GM21786 (cell line): ENCODE measurements at regions not wholly inside any gene's neighbourhood (a gene's known extent, or its start where the extent isn't known, plus 50 kb on each side); places are given as distances from the start of the nearest gene placed in this dataset.

Experiments
- ATAC-seq: cut with Tn5 transposase; IDR thresholded peaks from one replicate; pipeline ENCODE4 v1.9.1; 2021; ENCODE audit not compliant: unreplicated experiment

DNA sequence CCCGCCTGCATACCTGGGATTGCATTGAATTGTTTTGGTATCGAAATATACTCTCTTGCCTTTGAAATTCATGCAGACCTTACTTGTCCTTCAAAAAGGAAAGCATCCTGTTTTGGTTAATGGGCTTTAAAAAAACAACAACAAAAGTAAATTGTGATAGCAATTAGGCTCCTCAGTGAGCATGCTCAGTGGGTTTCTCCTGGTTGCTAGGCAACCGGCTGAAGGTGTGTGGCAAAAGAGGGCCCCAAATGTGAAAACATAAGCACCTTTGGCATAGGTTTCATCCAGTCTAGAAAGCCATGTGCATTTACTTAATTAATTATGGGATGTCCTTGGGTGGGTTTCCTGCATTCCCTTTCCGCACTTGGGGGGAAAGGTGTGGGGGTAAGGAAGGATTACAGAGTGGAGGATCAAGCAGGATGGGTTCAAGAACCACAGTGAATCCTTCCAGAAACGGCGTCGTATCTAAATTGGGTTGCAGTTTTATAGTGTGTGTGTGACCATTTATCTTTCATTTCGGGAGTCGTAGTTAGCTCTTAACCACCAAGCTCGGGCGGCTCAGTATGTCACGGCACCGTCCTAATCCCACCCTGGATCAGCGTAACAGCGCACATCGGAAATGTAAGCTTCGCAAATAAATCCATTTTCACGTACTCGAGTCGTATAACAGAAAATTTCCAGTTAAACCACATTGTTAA is 274.9 kb upstream of the TCF4 start:
- ATAC-seq: no peak

GRCh38 chr18:55861266-55861665 is 273.3 kb upstream of the TCF4 start:
- no peak for ATAC-seq

GRCh38 chr18:55858661-55859515 is 270.9 kb upstream of the TCF4 start:
- ATAC-seq: no peak

DNA sequence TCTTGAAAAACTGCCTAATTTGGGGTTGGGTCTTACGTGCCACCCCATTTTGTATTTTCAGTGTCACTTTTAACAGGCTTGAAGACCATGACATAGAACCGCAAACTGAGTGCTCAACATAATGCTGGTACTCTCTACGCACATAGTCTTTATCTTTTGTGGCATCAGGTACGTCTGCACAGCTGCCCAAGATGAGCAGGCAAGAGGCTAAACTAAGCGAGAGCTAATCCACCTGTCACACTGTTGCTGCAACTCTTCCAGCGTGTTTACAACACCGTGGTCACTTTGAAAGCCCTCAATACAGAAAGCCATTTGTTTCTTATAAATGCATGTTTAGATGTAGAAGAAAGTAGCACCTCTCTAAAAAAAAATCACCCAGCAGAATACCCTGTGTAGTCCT is 270.0 kb upstream of the TCF4 start:
- no peak for ATAC-seq

DNA sequence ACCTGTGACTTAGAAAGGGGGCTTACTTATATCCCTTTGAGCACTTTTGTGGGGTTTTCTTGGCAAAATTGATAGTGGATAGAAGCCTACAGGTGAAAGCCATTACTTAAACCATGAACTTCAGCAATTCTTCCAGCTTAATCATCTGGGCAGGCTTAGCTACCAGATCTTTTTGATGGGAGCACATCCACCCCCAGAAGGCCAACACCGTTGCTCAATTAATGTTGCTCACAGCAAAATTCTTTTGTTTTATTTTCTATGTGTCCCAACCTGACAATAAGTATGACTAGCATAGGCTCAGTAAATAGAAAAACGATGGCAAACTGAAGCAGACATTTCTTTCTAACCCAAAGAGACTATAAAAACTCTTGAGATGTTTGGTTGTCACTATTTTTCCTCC is 269.4 kb upstream of the TCF4 start:
- no peak for ATAC-seq

GRCh38 chr18:55856679-55857078 is 268.7 kb upstream of the TCF4 start:
- ATAC-seq: no peak

DNA sequence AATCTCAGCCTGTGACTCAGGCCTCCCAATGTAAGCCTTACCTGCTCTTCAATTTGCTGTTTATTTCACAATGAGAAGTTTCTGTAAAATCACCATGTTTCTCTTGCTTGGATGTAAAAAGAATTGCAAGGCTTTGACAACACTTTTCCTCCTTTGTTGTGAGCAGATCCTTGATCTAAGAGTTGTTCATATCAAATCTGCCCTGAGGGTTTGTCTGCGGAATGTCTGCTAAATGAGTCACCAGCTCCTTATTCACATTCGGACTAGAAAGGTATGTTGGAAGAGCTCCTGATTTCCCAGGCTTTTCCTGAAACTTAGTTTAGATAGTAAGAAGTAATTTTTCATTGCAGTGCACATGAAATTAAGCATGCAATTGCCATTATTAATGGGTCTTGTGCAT is 268.2 kb upstream of the TCF4 start:
- no peak for ATAC-seq

GRCh38 chr18:55853268-55853667 is 265.3 kb upstream of the TCF4 start:
- ATAC-seq: no peak

- no peak for ATAC-seq
These were observed 262.9 kb upstream of the TCF4 start for GRCh38 chr18:55850904-55851303.

GRCh38 chr18:55849391-55849790 is 261.4 kb upstream of the TCF4 start:
- no peak for ATAC-seq

DNA sequence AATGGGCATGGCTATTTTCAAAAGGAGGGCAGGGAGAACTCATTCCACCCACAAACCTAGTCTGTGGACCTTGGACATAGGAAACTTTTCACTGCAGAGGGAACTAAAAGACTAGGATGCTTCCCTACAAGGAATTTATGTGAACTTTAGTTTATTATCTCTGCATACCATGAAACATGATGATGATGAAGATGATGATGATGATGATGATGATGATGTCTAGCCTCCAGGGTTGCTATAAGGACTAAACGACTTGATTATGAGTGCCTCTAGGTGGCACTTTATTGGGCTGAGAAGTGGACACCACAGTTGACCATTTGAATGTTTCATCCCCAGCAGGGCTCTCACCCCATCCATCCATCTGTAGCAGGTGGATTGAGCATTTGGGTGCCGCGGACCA is 260.0 kb upstream of the TCF4 start:
- no peak for ATAC-seq

DNA sequence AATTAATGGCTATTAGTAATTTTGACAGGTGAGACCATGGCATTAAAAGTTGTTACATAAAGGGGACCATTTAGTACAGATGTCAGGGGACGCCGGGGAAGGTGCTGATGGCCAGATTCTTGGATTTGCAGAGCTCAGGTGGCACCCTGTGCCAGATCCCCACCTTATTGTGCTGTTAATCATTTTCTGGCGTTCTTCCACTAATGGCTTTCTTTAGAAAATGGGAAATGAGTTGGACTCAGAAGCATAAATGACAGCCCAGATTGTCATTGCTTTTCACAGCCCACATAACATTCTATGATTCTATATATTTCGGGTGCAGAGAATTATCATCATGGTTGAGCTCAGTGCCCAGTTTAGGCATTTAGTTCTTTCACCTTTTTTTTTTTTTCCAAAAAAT is 257.2 kb upstream of the TCF4 start:
- no peak for ATAC-seq

DNA sequence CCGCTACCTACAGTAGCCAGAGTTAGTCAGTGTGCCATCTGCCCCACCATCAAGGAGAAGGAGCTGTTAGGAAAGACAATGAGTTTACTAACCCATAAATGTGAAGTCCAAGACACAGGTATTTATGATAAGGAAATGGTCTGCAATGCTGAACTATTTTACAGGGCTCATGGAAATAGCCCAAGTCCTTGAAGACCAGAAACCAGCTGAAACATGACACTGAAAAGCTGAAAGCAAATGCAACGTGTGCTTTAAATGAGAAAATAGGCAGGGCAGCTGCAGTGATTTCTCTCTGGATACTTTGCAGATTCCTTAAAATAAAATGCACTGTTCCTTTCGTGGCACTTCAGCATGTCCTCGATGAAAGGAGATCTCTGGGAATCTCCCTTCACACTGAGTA is 256.4 kb upstream of the TCF4 start:
- ATAC-seq: no peak

GRCh38 chr18:55841314-55841713 is 253.3 kb upstream of the TCF4 start:
- no peak for ATAC-seq

DNA sequence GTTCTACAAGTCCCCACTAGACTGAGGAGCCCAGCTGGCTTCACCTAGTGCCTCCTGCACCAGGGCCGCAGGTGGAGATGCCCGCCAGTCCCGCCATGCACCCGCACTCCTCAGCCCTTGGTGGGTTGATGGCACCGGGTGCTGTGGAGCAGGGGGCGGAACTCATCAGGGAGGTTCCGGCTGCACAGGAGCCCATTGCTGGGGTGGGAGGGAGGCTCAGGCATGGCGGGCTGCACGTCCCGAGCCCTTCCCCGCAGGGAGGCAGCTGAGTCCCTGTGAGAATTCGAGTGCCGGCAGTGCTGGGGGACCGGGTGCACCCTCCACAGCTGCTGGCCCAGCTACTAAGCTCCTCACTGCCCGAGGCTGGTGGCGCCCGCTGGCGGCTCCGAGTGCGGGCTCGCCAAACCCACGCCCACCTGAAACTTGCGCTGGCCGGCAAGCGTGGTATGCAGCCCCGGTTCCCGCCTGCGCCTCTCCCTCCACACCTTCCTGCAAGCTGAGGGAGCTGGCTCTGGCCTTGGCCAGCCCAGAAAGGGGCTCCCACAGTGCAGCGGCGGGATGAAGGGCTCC is 252.7 kb upstream of the TCF4 start:
- ATAC-seq: no peak

- no peak for ATAC-seq
These were observed 251.4 kb upstream of the TCF4 start for GRCh38 chr18:55839343-55839742.

GRCh38 chr18:55838841-55839240 is 250.8 kb upstream of the TCF4 start:
- no peak for ATAC-seq

GRCh38 chr18:55838319-55838718 is 250.3 kb upstream of the TCF4 start:
- no peak for ATAC-seq

DNA sequence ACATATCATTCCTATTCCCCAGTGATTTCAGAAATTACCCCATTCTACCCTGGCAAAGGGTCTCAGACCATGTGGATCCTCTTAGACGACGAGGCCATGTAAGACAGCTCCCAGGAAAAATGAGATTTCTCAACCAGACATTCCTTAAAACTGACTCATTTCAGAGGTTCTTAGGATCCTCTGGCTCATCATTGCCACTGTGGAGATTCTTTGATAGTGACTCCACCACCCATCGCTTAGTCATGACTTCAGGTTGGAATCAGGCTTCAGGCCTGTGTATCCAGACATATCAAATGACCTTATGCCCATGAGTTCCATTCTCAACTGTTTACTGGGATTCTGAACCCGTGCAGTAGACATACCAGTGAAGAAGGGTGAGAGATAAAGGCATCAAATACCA is 245.6 kb upstream of the TCF4 start:
- no peak for ATAC-seq

DNA sequence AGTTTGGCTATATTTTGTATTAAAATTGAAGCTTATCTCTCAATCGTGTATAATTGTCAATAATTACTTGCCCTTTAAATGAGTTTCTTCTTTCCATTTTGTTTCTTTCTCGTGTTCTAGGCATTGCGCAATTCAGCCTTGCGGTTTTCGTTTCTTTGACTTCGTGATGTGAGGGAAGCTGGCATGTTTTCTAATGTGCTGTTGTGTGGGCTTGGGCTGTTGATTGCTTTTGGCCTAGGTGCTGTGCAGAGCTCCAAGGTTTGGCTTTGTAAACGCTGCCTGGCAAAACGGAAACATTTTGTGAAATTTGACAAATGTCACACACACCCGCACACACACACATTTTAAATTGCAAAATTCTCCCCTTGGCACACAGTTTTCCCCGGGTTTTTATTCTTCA is 242.6 kb upstream of the TCF4 start:
- ATAC-seq: no peak

GRCh38 chr18:55821219-55821618 is 233.2 kb upstream of the TCF4 start:
- ATAC-seq: no peak

DNA sequence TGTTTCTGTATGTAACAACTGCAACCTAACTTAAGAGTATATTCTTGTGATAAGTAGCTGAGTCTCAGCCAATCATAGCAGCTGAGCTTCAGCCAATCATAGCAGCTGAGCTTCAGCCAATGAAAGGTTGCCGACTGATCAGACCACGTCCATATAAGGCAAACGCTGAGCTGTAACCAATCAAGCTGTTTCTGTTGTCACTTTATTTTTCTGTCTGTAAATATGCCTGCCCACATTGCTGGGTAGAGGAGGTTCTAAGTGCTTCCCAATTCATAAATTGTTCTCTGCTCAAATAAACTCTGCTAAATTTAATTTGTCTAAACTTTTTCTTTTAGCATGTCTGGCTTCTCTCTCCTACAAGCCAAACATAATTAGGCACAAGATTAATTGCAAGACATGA is 231.5 kb upstream of the TCF4 start:
- no peak for ATAC-seq
